ENCODE measurements at regions not wholly inside any gene's neighbourhood (a gene's known extent, or its start where the extent isn't known, plus 50 kb on each side); places are given as distances from the start of the nearest gene placed in this dataset.

- no peak for DNase-seq (ENCODE audit: low read depth, low spot score)
- in situ Hi-C loops (cut with HindIII; ENCODE audit: low sequenced_read_pairs), result no loop called here
- no peak overlapping the region for H3K4me3 ChIP-seq (ENCODE audit: low read depth, low read length)
- no peak for TF ChIP-seq CTCF (IDR thresholded peaks at IDR 0.05; ENCODE audit: low read depth, low read length)
These were observed 95.0 kb upstream of the ARRDC3 start for GRCh38 chr5:91478096-91478495.

GRCh38 chr5:91477408-91477807 lies 94.3 kb upstream of the ARRDC3 start:
- no peak for TF ChIP-seq CTCF (IDR thresholded peaks at IDR 0.05; ENCODE audit: low read depth, low read length)
- DNase-seq (ENCODE audit: low read depth, low spot score), result no peak
- in situ Hi-C loops (cut with HindIII; ENCODE audit: low sequenced_read_pairs), result no loop called here
- no peak overlapping the region for H3K4me3 ChIP-seq (ENCODE audit: low read depth, low read length)

- in situ Hi-C loops (cut with HindIII; ENCODE audit: low sequenced_read_pairs), result no loop called here
- TF ChIP-seq CTCF (IDR thresholded peaks at IDR 0.05; ENCODE audit: low read depth, low read length), result no peak
- DNase-seq (ENCODE audit: low read depth, low spot score), result peak; percentile 56
- H3K4me3 ChIP-seq (ENCODE audit: low read depth, low read length), result no peak overlapping the region
These were observed 91.1 kb upstream of the ARRDC3 start for GRCh38 chr5:91474201-91474600.

GRCh38 chr5:91472631-91473030 lies 89.5 kb upstream of the ARRDC3 start:
- in situ Hi-C loops (cut with HindIII; ENCODE audit: low sequenced_read_pairs), result no loop called here
- H3K4me3 ChIP-seq (ENCODE audit: low read depth, low read length), result no peak overlapping the region
- TF ChIP-seq CTCF (IDR thresholded peaks at IDR 0.05; ENCODE audit: low read depth, low read length), result no peak
- DNase-seq (ENCODE audit: low read depth, low spot score), result no peak

- DNase-seq (ENCODE audit: low read depth, low spot score), result peak; percentile 12
- TF ChIP-seq CTCF (IDR thresholded peaks at IDR 0.05; ENCODE audit: low read depth, low read length), result no peak
- H3K4me3 ChIP-seq (ENCODE audit: low read depth, low read length), result no peak overlapping the region
- in situ Hi-C loops (cut with HindIII; ENCODE audit: low sequenced_read_pairs), result no loop called here
These were observed 86.5 kb upstream of the ARRDC3 start for GRCh38 chr5:91469517-91470165.

GRCh38 chr5:91468651-91469422 lies 85.7 kb upstream of the ARRDC3 start:
- in situ Hi-C loops (cut with HindIII; ENCODE audit: low sequenced_read_pairs), result no loop called here

More at GRCh38 chr5:91468651-91469422, 85.7 kb upstream of the ARRDC3 start:
- H3K4me3 ChIP-seq (ENCODE audit: low read depth, low read length), result no peak overlapping the region
- no peak for TF ChIP-seq CTCF (IDR thresholded peaks at IDR 0.05; ENCODE audit: low read depth, low read length)
- peak; percentile 41 for DNase-seq (ENCODE audit: low read depth, low spot score)
